Astrocyte (in vitro differentiated cells and primary cell): ENCODE measurements at regions not wholly inside any gene's neighbourhood (a gene's known extent, or its start where the extent isn't known, plus 50 kb on each side); places are given as distances from the start of the nearest gene placed in this dataset.

Experiments used
- DNase-seq: peaks from one replicate; pipeline ENCODE4 v3.0.0-alpha.2; 2010; ENCODE audit warnings: low read depth
- FAIRE-seq: peaks from 2 replicates; lab custom pipeline; 2011; peaks lifted over from hg19 to GRCh38; lab: Jason Lieb, UNC
- H2AFZ ChIP-seq: 2 replicates; pipeline ENCODE4 v1.6.0; 2012; ENCODE audit warnings: low read depth, low read length, inconsistent platforms
- H3K27ac ChIP-seq: 2 replicates; pipeline ENCODE4 v1.5.1; 2011; ENCODE audit warnings: low read depth, low read length, inconsistent platforms
- H3K27me3 ChIP-seq: 2 replicates; pipeline ENCODE4 v1.6.0; 2011; ENCODE audit warnings: low read length, inconsistent platforms; ENCODE audit not compliant: insufficient read depth
- H3K36me3 ChIP-seq: 2 replicates; pipeline ENCODE4 v1.5.1; 2011; ENCODE audit warnings: low read length, inconsistent platforms; ENCODE audit not compliant: insufficient read depth
- H3K4me1 ChIP-seq: 2 replicates; pipeline ENCODE4 v1.5.1; 2011; ENCODE audit warnings: low read length, inconsistent platforms; ENCODE audit not compliant: insufficient read depth
- H3K4me2 ChIP-seq: 2 replicates; pipeline ENCODE4 v1.6.0; 2012; ENCODE audit warnings: low read length, inconsistent platforms
- H3K4me3 ChIP-seq: 2 replicates; pipeline ENCODE4 v1.5.1; 2011; ENCODE audit warnings: low read depth, mild to moderate bottlenecking, low read length, inconsistent platforms; ENCODE audit not compliant: insufficient read depth
- H3K79me2 ChIP-seq: 2 replicates; pipeline ENCODE4 v1.6.0; 2012; ENCODE audit warnings: mild to moderate bottlenecking, low read length, inconsistent platforms; ENCODE audit not compliant: insufficient read depth
- H3K9ac ChIP-seq: 2 replicates; pipeline ENCODE4 v1.6.0; 2012; ENCODE audit warnings: mild to moderate bottlenecking, low read length, inconsistent platforms
- H3K9me3 ChIP-seq: 2 replicates; pipeline ENCODE4 v1.5.1; 2012; ENCODE audit warnings: low read depth, mild to moderate bottlenecking, low read length, inconsistent platforms; ENCODE audit not compliant: insufficient read depth
- H4K20me1 ChIP-seq: 2 replicates; pipeline ENCODE4 v1.6.0; 2012; ENCODE audit warnings: low read length, inconsistent platforms; ENCODE audit not compliant: insufficient read depth
- H3K27ac Mint-ChIP-seq: one replicate; pipeline ENCODE4 v1.8.0; 2021; ENCODE audit warnings: mild to moderate bottlenecking, mixed read lengths; ENCODE audit not compliant: unreplicated experiment
- H3K27me3 Mint-ChIP-seq: one replicate; pipeline ENCODE4 v1.8.0; 2021; ENCODE audit warnings: low read depth, mixed read lengths; ENCODE audit not compliant: unreplicated experiment
- H3K36me3 Mint-ChIP-seq: one replicate; pipeline ENCODE4 v1.8.0; 2021; ENCODE audit warnings: low read depth, mixed read lengths; ENCODE audit not compliant: unreplicated experiment
- H3K4me1 Mint-ChIP-seq: one replicate; pipeline ENCODE4 v1.8.0; 2021; ENCODE audit warnings: low read depth, mixed read lengths; ENCODE audit not compliant: unreplicated experiment
- H3K4me3 Mint-ChIP-seq: one replicate; pipeline ENCODE4 v1.8.0; 2021; ENCODE audit warnings: mild to moderate bottlenecking, moderate library complexity, mixed read lengths; ENCODE audit not compliant: unreplicated experiment
- H3K9me3 Mint-ChIP-seq: one replicate; pipeline ENCODE4 v1.8.0; 2021; ENCODE audit warnings: mild to moderate bottlenecking, mixed read lengths; ENCODE audit not compliant: unreplicated experiment
- CTCF ChIP-seq: IDR thresholded peaks from 2 replicates; pipeline ENCODE4 v1.5.1; 2011; ENCODE audit warnings: low read depth, mild to moderate bottlenecking, inconsistent platforms, low read length, moderate library complexity; ENCODE audit not compliant: insufficient read depth
- EZH2 ChIP-seq: IDR thresholded peaks from 2 replicates; pipeline ENCODE4 v1.6.1; 2012; ENCODE audit warnings: mild to moderate bottlenecking, low read length, inconsistent platforms; ENCODE audit not compliant: insufficient read depth

- H3K4me1 Mint-ChIP-seq = no peaks in the 10 kb centered on the region
- Histone ChIP-seq H3K4me3 (no peak overlapping the region), H3K27me3 (peaks cover 16% of the 10 kb centered on the region), H3K36me3 (no peaks in the 10 kb centered on the region), H4K20me1 (no peaks in the 10 kb centered on the region), H3K27ac (no peak overlapping the region), H3K4me1 (no peaks in the 10 kb centered on the region), H3K9ac (no peak overlapping the region), H3K9me3 (no peaks in the 10 kb centered on the region), H3K4me2 (peak overlapping the region; percentile 46), H3K79me2 (no peaks in the 10 kb centered on the region), H2AFZ (no peak overlapping the region)
- no peak for FAIRE-seq
- H3K36me3 Mint-ChIP-seq = no peaks in the 10 kb centered on the region
- H3K27ac Mint-ChIP-seq = no peak overlapping the region
- no peak overlapping the region for H3K4me3 Mint-ChIP-seq
- H3K9me3 Mint-ChIP-seq = no peaks in the 10 kb centered on the region
- DNase-seq = no peak
- TF ChIP-seq EZH2 = no peak
- TF ChIP-seq CTCF = no peak
- no peaks in the 10 kb centered on the region for H3K27me3 Mint-ChIP-seq
These were observed 57.2 kb downstream of the FRMPD3 start for GRCh38 chrX:107506596-107507031.

DNA sequence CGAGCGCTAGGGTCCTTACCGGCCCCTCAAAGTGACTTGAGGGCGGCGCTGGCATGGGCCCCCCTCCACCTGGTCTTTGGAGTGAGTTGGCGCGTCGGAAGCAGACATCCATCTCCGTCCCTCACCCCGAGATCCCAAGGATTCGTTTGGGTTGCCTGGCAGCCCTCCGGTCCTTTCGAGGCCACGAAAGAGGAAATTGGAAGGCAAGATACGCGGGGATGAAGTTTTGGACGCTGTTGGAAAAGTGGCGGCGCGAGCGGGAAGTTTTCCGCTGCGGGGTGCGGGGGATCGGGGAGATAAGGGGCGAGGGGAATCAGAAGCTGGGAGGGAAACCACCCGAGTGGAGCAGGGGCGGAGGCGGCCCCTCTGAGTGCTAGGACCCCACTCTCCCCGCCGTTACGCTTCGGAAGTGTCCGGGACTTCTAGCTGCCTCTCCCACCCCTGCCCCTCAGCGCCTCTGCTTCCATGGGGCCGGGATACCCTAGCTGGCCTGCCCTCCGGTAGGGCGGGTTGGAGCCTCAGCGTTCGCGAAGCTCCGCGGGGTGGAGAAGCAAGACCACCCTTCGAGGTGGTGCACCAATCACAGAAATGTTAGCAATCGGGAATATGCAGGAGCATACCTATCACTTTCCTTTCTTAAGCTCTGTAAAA lies 57.8 kb downstream of the FRMPD3 start:
- no peaks in the 10 kb centered on the region for H3K4me1 Mint-ChIP-seq
- no peaks in the 10 kb centered on the region for H3K36me3 ChIP-seq
- H2AFZ ChIP-seq = no peak overlapping the region
- no peaks in the 10 kb centered on the region for H3K9me3 ChIP-seq
- no peak overlapping the region for H3K27ac ChIP-seq
- DNase-seq (no peak), FAIRE-seq (no peak)
- no peak overlapping the region for H3K4me3 Mint-ChIP-seq
- peak overlapping the region; percentile 46 for H3K4me2 ChIP-seq
- peaks cover 3% of the 10 kb centered on the region for H3K27me3 Mint-ChIP-seq
- no peaks in the 10 kb centered on the region for H3K4me1 ChIP-seq
- peaks cover 16% of the 10 kb centered on the region for H3K27me3 ChIP-seq
- H3K9ac ChIP-seq = no peak overlapping the region
- H4K20me1 ChIP-seq = no peaks in the 10 kb centered on the region
- H3K79me2 ChIP-seq = no peaks in the 10 kb centered on the region
- no peak overlapping the region for H3K27ac Mint-ChIP-seq
- TF ChIP-seq EZH2 (peak; percentile 45), CTCF (no peak)
- no peak overlapping the region for H3K4me3 ChIP-seq
- no peaks in the 10 kb centered on the region for H3K9me3 Mint-ChIP-seq
- no peaks in the 10 kb centered on the region for H3K36me3 Mint-ChIP-seq

DNA sequence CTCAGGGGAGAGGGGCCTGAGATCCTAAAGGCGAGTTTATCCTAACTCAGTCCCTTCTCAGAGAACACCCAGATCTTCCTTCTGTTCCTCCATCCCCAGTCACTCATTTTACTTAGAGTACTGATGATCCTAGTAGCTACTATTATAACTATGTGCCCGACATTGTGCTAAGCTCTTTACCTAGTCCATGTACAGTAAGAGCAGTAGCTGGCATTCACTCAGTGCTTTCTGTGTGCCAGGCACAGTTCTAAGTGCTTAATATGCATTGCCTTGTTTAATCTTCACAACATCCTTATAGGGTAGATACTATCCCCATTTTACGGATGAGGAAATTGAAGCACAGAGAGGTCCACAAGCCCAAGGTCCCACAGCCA lies 58.3 kb downstream of the FRMPD3 start:
- no peak for FAIRE-seq
- H3K27ac Mint-ChIP-seq = no peak overlapping the region
- Histone ChIP-seq H3K9ac (no peak overlapping the region), H3K27ac (no peak overlapping the region), H3K36me3 (no peaks in the 10 kb centered on the region), H3K27me3 (peaks cover 16% of the 10 kb centered on the region), H3K4me3 (no peak overlapping the region), H3K4me2 (peak overlapping the region; percentile 46), H3K79me2 (no peaks in the 10 kb centered on the region), H4K20me1 (no peaks in the 10 kb centered on the region), H3K9me3 (no peaks in the 10 kb centered on the region), H2AFZ (no peak overlapping the region), H3K4me1 (no peaks in the 10 kb centered on the region)
- H3K4me3 Mint-ChIP-seq = no peak overlapping the region
- peaks cover 3% of the 10 kb centered on the region for H3K27me3 Mint-ChIP-seq
- no peak for TF ChIP-seq CTCF
- TF ChIP-seq EZH2 = no peak
- H3K4me1 Mint-ChIP-seq = no peaks in the 10 kb centered on the region
- H3K9me3 Mint-ChIP-seq = no peaks in the 10 kb centered on the region
- no peaks in the 10 kb centered on the region for H3K36me3 Mint-ChIP-seq
- no peak for DNase-seq
